DND-41 (cell line): ENCODE measurements at regions not wholly inside any gene's neighbourhood (a gene's known extent, or its start where the extent isn't known, plus 50 kb on each side); places are given as distances from the start of the nearest gene placed in this dataset.
"Not testable (repeated sequence)": the region's sequence is repeated elsewhere in the genome, so short reads cannot be mapped to it uniquely, and the experiment has no call there.

Experiments
- ATAC-seq: fragments of 200-7000 bp; cut with Tn5 transposase; 3 replicates; pipeline ENCODE4 v1.9.1; 2021; ENCODE audit warnings: low read depth; ENCODE audit not compliant: insufficient read depth
- DNase-seq: peaks from one replicate; pipeline ENCODE4 v3.0.0-alpha.2; 2020
- H2AFZ ChIP-seq: 2 replicates; pipeline ENCODE4 v1.6.0; 2012; ENCODE audit warnings: low read depth, low read length
- H3K27ac ChIP-seq: 2 replicates; pipeline ENCODE4 v1.5.1; 2012; ENCODE audit warnings: low read length, inconsistent platforms
- H3K27me3 ChIP-seq: fragments of 200-600 bp; sonication (generic); 2 replicates; pipeline ENCODE4 v1.6.0; 2012; ENCODE audit warnings: low read length, mild to moderate bottlenecking, inconsistent platforms; ENCODE audit not compliant: insufficient read depth, poor library complexity
- H3K36me3 ChIP-seq: 2 replicates; pipeline ENCODE4 v1.5.1; 2012; ENCODE audit warnings: low read length, inconsistent platforms; ENCODE audit not compliant: insufficient read depth
- H3K4me1 ChIP-seq: 2 replicates; pipeline ENCODE4 v1.5.1; 2012; ENCODE audit warnings: mild to moderate bottlenecking, low read length; ENCODE audit not compliant: insufficient read depth
- H3K4me2 ChIP-seq: 2 replicates; pipeline ENCODE4 v1.6.0; 2012; ENCODE audit warnings: mild to moderate bottlenecking, moderate library complexity, low read length, inconsistent platforms; ENCODE audit not compliant: insufficient read depth
- H3K4me3 ChIP-seq, 2 experiments: fragments of 200-600 bp in 1 of 2; shearing (Covaris generic) in 1 of 2; 2 replicates each; pipeline ENCODE4 v1.5.1; 2012 to 2016; ENCODE audit warnings: inconsistent platforms in 2 of 2, low read length in 2 of 2, mild to moderate bottlenecking in 2 of 2, low read depth in 1 of 2, moderate library complexity in 1 of 2
- H3K79me2 ChIP-seq: 2 replicates; pipeline ENCODE4 v1.6.0; 2012; ENCODE audit warnings: low read length, inconsistent platforms; ENCODE audit not compliant: insufficient read depth
- H3K9ac ChIP-seq: 2 replicates; pipeline ENCODE4 v1.6.0; 2012; ENCODE audit warnings: low read depth, mild to moderate bottlenecking, inconsistent platforms, low read length, moderate library complexity
- H3K9me3 ChIP-seq: 2 replicates; pipeline ENCODE4 v1.5.1; 2012; ENCODE audit warnings: low read length, moderate library complexity, mild to moderate bottlenecking, inconsistent platforms; ENCODE audit not compliant: insufficient read depth, severe bottlenecking
- H4K20me1 ChIP-seq: 2 replicates; pipeline ENCODE4 v1.6.0; 2012; ENCODE audit warnings: low read length; ENCODE audit not compliant: insufficient read depth
- EZH2 ChIP-seq: IDR thresholded peaks from 3 replicates; pipeline ENCODE4 v1.6.1; 2012; ENCODE audit warnings: borderline replicate concordance, low read depth, mild to moderate bottlenecking, moderate library complexity, low read length, inconsistent platforms; ENCODE audit not compliant: severe bottlenecking
- TF ChIP-seq, protein P1 (sequence below): IDR thresholded peaks from 2 replicates; pipeline ENCODE4 v1.5.1; 2012; ENCODE audit warnings: borderline replicate concordance, low read length, moderate library complexity, mild to moderate bottlenecking; ENCODE audit not compliant: poor library complexity, severe bottlenecking; ENCODE audit errors: extremely low read depth

DNA sequence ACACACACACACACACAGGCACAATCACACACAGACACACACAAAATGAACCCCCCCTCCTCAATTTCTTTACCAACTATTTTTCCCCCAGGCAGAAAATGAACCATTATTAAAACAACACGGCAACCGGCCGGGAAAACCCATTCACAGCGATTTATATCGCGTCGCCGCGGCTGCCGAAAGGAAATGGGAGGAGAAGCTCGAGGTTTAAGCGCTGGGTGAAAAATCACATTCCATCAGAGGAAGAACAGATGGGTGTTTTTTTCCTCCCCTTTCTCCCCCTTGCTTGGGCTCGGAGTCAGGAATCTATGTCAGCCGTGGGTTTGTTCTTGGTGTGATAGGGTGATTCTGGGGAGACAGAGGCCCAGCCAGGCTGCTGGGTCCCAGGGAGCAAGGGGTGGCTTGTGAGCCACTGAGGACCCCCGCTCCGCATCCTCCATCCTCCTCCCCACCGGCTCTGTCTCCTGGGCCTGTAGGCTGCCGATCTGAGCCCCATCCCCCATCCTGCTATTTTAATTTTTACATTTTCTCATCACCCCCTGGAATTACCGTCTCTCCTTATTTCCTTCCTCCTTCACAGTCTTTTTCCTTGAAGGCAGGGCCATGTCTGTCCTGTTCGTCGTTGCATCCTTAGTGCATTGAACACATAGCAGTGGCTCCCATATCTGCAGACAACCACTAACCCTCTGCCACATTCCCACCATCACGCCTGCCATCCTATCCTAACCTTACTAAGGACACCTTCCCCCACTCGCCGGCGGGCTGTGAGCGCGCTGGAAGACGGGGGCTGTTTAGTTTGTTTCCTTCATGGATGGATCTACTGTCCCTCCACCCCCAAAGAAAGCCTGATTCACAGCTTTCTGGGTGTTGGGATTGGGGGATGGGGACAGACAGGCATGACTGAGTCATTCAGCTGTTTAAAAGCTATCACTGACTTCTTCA, 137.7 kb downstream of the CRLF3 start:
- H3K9me3 ChIP-seq, H3K79me2 ChIP-seq: not testable (repeated sequence)

DNA sequence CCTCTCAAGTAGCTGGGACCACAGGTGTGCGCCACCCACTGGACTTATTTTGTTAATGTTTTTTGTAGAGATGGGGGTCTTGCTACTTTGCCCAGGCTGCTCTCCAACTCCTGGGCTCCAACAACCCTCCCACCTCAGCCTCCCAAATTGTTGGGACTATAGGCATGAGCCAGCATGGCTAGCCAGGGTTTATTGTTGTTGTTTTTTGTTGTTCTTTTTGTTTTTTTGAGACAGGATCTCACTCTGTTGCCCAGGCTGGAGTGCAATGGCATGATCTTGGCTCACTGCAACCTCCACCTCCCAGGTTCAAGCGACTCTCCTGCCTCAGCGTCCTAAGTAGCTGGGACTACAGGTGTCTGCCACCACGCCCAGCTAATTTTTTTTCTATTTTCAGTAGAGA, 142.2 kb downstream of the CRLF3 start:
- not testable (repeated sequence) for H3K27me3 ChIP-seq, ATAC-seq, H3K4me1 ChIP-seq, H3K9me3 ChIP-seq, H3K27ac ChIP-seq, H3K79me2 ChIP-seq, H3K9ac ChIP-seq, DNase-seq, H4K20me1 ChIP-seq, H3K4me2 ChIP-seq, H2AFZ ChIP-seq, H3K4me3 ChIP-seq, H3K36me3 ChIP-seq

More for the DNA sequence above, 137.7 kb downstream of the CRLF3 start:
- H2AFZ ChIP-seq, DNase-seq, H3K36me3 ChIP-seq, H3K27me3 ChIP-seq, H3K4me1 ChIP-seq, H3K27ac ChIP-seq, H4K20me1 ChIP-seq, H3K4me3 ChIP-seq, H3K9ac ChIP-seq, ATAC-seq, H3K4me2 ChIP-seq: not testable (repeated sequence)

DNA sequence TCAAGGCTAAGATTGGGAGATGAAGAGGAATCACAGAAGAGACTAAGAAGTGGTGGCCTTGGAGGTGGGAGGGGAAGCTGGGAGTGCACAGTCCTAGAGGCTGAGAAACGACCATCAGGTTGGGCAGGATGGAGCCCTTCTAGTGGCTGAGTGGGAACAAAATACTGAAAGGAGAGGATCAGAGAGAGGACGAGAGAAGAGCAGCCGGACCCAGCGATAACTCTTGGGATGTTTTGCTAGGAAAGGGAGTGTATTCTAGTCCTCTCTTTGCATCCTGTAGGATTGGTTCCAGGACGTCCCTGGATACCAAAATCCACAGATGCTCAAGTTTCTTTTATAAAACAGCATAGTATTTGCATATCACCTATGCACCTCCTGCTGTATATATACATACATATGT, 143.8 kb downstream of the CRLF3 start:
- not testable (repeated sequence) for H4K20me1 ChIP-seq, H3K27me3 ChIP-seq, H3K4me1 ChIP-seq, H3K9ac ChIP-seq, ATAC-seq, H3K4me3 ChIP-seq, H3K79me2 ChIP-seq, H3K9me3 ChIP-seq, H2AFZ ChIP-seq, DNase-seq, H3K36me3 ChIP-seq, H3K27ac ChIP-seq, H3K4me2 ChIP-seq

DNA sequence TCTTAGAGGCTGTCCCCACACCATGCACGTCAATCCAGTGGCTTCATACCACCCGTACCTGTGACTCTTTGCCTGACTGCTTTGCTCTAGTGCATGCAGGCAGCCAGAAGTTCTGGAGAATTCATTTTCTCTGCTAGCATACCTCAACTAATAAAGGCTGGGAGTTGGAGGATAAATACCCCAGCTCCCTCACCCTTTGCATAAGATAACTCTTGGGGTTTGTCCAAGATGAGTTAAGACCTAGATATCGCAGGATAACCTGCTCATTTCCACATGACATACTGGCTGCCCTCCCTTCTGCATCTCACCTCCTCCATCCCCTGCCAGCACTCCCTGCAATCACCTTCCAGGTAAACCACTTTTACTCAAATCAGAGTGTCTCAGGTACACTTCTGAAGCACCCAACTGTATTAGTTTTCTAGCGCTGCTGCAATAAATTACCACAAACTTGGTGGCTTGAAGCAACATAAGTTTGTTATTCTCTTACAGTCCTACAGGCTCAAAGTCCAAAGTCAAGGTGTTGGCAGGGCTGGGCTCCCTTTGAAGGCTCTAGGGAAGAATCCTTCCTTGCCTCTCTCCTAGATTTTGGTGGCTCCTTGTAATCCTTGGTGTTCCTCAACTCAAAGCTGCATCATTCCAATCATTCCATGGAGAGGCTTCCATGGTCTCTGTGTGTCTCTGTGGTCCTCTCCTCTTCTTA, 146.8 kb downstream of the CRLF3 start:
- H3K27ac ChIP-seq: no peak overlapping the region
- H3K9me3 ChIP-seq: peaks cover 3% of the 10 kb centered on the region
- no peaks in the 10 kb centered on the region for H3K79me2 ChIP-seq
- no peak for ATAC-seq
- no peak overlapping the region for H3K4me3 ChIP-seq
- no peak overlapping the region for H3K4me2 ChIP-seq
- H3K36me3 ChIP-seq: no peaks in the 10 kb centered on the region
- no peaks in the 10 kb centered on the region for H4K20me1 ChIP-seq
- no peak overlapping the region for H2AFZ ChIP-seq
- TF ChIP-seq, protein P1, sequence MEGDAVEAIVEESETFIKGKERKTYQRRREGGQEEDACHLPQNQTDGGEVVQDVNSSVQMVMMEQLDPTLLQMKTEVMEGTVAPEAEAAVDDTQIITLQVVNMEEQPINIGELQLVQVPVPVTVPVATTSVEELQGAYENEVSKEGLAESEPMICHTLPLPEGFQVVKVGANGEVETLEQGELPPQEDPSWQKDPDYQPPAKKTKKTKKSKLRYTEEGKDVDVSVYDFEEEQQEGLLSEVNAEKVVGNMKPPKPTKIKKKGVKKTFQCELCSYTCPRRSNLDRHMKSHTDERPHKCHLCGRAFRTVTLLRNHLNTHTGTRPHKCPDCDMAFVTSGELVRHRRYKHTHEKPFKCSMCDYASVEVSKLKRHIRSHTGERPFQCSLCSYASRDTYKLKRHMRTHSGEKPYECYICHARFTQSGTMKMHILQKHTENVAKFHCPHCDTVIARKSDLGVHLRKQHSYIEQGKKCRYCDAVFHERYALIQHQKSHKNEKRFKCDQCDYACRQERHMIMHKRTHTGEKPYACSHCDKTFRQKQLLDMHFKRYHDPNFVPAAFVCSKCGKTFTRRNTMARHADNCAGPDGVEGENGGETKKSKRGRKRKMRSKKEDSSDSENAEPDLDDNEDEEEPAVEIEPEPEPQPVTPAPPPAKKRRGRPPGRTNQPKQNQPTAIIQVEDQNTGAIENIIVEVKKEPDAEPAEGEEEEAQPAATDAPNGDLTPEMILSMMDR: no peak
- no peak for TF ChIP-seq EZH2
- H3K4me1 ChIP-seq: no peaks in the 10 kb centered on the region
- H3K27me3 ChIP-seq: no peaks in the 10 kb centered on the region
- no peak overlapping the region for H3K9ac ChIP-seq
- no peak for DNase-seq

DNA sequence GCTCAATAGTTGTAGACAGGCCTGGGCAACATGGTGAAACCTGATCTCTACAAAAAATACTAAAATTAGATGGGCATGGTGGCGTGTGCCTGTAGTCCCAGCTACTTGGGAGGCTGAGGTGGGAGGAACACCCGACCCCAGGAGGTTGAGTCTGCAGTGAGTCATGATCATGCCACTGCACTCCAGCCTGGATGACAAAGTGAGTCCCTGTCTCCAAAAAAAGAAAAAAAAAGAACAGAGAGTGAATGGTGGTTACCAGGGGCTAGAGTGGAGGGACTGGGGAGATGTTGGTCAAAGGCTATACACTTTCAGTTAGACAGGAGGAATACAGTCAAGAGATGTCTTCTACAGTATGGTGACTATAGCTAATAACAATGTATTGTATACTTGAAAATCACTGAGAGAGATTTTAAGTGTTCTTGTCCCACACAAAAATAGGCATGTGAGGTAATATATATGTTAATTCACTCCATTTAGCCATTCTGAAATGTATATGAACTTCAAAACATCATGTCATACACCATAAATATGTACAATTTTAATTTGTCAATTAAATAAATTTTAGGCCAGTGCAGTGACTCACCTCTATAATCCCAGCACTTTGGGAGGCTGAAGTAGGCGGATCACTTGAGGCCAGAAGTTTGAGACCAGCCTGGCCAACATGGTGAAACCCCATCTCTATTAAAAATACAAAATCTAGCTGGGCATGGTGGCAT, 148.6 kb downstream of the CRLF3 start:
- not testable (repeated sequence) for H3K79me2 ChIP-seq, H3K4me3 ChIP-seq, ATAC-seq, H2AFZ ChIP-seq, H3K9ac ChIP-seq, H3K4me2 ChIP-seq, H4K20me1 ChIP-seq, H3K27me3 ChIP-seq, H3K36me3 ChIP-seq, H3K27ac ChIP-seq, H3K4me1 ChIP-seq, DNase-seq, H3K9me3 ChIP-seq

DNA sequence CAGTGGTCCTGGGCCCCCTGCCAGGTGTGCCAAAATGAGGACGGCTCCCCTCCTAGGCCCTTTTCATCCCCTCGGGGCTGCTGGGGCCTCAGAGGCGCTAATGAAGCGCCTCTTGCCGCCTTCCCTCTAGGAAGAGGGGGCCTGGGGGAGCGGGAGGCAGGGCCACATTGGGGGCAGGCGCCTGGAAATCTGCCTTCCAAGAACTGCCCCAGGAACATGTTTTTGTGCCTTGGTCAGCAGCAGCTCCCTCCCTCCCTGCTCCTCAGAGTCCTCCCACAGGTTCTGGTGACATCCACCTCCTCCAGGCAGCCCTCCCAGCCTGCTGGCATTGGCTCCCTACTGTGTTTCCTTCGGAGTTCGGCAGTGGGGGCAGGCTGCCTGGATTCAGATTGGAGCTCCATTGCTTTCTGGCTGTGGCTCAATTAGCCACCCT, 155.3 kb downstream of the CRLF3 start:
- DNase-seq, H2AFZ ChIP-seq, H3K27ac ChIP-seq, H4K20me1 ChIP-seq, H3K9ac ChIP-seq, ATAC-seq, H3K4me2 ChIP-seq, H3K36me3 ChIP-seq, H3K4me1 ChIP-seq, H3K4me3 ChIP-seq, H3K27me3 ChIP-seq, H3K9me3 ChIP-seq, H3K79me2 ChIP-seq: not testable (repeated sequence)
